ENCODE measurements at regions not wholly inside any gene's neighbourhood (a gene's known extent, or its start where the extent isn't known, plus 50 kb on each side); places are given as distances from the start of the nearest gene placed in this dataset.

DNA sequence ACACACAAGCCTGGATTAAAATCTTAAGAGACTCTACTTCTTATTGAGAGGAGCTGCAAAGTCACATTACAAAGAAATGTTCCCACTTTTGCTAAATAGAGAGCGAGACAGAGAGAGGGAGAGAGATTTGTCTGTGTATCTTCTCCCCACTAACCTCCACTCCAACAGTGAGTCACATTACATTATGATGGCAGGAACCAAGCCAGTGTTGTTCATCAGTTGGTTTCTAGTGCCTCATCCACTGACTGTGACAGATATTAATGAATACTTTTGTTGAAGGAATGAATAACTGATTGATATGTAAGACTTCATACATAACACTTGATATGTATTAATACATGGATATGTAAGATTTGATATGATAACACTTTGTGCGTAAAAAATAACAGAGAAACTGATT, 258.2 kb upstream of the SORCS1 start:
- TF ChIP-seq EP300 (IDR thresholded peaks at IDR 0.05) (no peak), POLR2A (IDR thresholded peaks at IDR 0.05) (no peak)
- TF ChIP-seq, protein P1, sequence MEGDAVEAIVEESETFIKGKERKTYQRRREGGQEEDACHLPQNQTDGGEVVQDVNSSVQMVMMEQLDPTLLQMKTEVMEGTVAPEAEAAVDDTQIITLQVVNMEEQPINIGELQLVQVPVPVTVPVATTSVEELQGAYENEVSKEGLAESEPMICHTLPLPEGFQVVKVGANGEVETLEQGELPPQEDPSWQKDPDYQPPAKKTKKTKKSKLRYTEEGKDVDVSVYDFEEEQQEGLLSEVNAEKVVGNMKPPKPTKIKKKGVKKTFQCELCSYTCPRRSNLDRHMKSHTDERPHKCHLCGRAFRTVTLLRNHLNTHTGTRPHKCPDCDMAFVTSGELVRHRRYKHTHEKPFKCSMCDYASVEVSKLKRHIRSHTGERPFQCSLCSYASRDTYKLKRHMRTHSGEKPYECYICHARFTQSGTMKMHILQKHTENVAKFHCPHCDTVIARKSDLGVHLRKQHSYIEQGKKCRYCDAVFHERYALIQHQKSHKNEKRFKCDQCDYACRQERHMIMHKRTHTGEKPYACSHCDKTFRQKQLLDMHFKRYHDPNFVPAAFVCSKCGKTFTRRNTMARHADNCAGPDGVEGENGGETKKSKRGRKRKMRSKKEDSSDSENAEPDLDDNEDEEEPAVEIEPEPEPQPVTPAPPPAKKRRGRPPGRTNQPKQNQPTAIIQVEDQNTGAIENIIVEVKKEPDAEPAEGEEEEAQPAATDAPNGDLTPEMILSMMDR (IDR thresholded peaks at IDR 0.05), result no peak

Data from tibial nerve (tissue), 4 donors.